Activated B cell treated with CpG ODN at 0.5 μM for 24 hours (primary cell): ENCODE measurements at regions not wholly inside any gene's neighbourhood (a gene's known extent, or its start where the extent isn't known, plus 50 kb on each side); places are given as distances from the start of the nearest gene placed in this dataset.

ENCODE experiments used
- ATAC-seq: fragments of 200-7000 bp; cut with Tn5 transposase; one replicate; pipeline ENCODE4 v1.10.0; 2021; ENCODE audit warnings: low read depth, mild to moderate bottlenecking, moderate library complexity
- CTCF ChIA-PET: fragments of 350-600 bp; sonication (Branson Sonifier 250); formaldehyde crosslinking; loops from one replicate; lab custom pipeline; 2021; ENCODE audit warnings: antibody characterized with exemption; lab: Charles Lee
- POLR2A ChIA-PET: fragments of 350-600 bp; sonication (Branson Sonifier 250); formaldehyde crosslinking; loops from one replicate; lab custom pipeline; 2021; ENCODE audit warnings: antibody characterized with exemption; lab: Charles Lee
- DNase-seq: peaks from one replicate; pipeline ENCODE4 v3.0.0; 2022
- H3K27ac Mint-ChIP-seq: one replicate; pipeline ENCODE4 v1.8.0; 2020; ENCODE audit warnings: mixed read lengths
- H3K27me3 Mint-ChIP-seq: one replicate; pipeline ENCODE4 v1.8.0; 2021; ENCODE audit warnings: mixed read lengths
- H3K36me3 Mint-ChIP-seq: one replicate; pipeline ENCODE4 v1.8.0; 2021; ENCODE audit warnings: low read depth, mixed read lengths
- H3K4me1 Mint-ChIP-seq: one replicate; pipeline ENCODE4 v1.8.0; 2021; ENCODE audit warnings: mixed read lengths
- H3K4me3 Mint-ChIP-seq: one replicate; pipeline ENCODE4 v1.8.0; 2020; ENCODE audit warnings: mild to moderate bottlenecking, mixed read lengths
- H3K9me3 Mint-ChIP-seq: one replicate; pipeline ENCODE4 v1.8.0; 2020; ENCODE audit warnings: mixed read lengths
- intact Hi-C: fragments of 100-400 bp; cut with micrococcal nuclease; formaldehyde crosslinking; loops from one replicate; pipeline ENCODE4 v1.15.1; 2024
- TF ChIP-seq, protein P1 (sequence below): fragments of 200-600 bp; IDR thresholded peaks from one replicate; pipeline ENCODE4 v1.8.0; 2022; ENCODE audit warnings: antibody characterized with exemption, mild to moderate bottlenecking

- no peak for ATAC-seq
- ChIA-PET CTCF (no interaction called here), POLR2A (no interaction called here)
- H3K36me3 Mint-ChIP-seq: no peaks in the 10 kb centered on the region
- TF ChIP-seq, protein P1, sequence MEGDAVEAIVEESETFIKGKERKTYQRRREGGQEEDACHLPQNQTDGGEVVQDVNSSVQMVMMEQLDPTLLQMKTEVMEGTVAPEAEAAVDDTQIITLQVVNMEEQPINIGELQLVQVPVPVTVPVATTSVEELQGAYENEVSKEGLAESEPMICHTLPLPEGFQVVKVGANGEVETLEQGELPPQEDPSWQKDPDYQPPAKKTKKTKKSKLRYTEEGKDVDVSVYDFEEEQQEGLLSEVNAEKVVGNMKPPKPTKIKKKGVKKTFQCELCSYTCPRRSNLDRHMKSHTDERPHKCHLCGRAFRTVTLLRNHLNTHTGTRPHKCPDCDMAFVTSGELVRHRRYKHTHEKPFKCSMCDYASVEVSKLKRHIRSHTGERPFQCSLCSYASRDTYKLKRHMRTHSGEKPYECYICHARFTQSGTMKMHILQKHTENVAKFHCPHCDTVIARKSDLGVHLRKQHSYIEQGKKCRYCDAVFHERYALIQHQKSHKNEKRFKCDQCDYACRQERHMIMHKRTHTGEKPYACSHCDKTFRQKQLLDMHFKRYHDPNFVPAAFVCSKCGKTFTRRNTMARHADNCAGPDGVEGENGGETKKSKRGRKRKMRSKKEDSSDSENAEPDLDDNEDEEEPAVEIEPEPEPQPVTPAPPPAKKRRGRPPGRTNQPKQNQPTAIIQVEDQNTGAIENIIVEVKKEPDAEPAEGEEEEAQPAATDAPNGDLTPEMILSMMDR: no peak
- no peaks in the 10 kb centered on the region for H3K27me3 Mint-ChIP-seq
- H3K27ac Mint-ChIP-seq: no peak overlapping the region
- intact Hi-C loops: no loop called here
- H3K4me1 Mint-ChIP-seq: no peaks in the 10 kb centered on the region
- H3K4me3 Mint-ChIP-seq: no peak overlapping the region
- no peak for DNase-seq
- H3K9me3 Mint-ChIP-seq: no peaks in the 10 kb centered on the region
Measured at GRCh38 chr21:19181604-19182140, 778.1 kb upstream of the TMPRSS15 start.

DNA sequence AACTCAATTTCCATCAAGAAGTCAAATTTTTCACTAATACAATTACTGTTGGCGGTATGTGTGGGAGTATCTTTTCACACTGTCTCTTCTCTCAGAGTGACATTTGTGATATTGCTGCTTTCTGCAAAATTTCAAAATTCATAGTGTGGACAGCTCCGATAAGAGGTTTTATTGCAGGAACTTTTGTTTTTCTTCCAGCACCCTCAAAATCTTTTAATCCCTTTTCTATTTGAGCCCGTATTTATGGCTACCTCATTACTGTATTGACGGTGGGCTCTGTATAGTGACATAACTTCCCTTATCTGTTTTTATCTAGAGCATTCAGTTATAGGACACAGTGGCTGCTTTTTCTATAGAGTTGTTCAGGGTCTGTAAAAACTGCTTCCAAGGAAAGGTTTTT, 794.4 kb upstream of the TMPRSS15 start:
- TF ChIP-seq, protein P1: no peak
- H3K36me3 Mint-ChIP-seq: no peaks in the 10 kb centered on the region
- peaks cover 8% of the 10 kb centered on the region for H3K9me3 Mint-ChIP-seq
- no peak overlapping the region for H3K27ac Mint-ChIP-seq
- intact Hi-C loops: no loop called here
- POLR2A ChIA-PET: no interaction called here
- DNase-seq (no peak), ATAC-seq (no peak)
- CTCF ChIA-PET: no interaction called here
- H3K4me3 Mint-ChIP-seq: no peak overlapping the region
- H3K27me3 Mint-ChIP-seq: no peaks in the 10 kb centered on the region
- H3K4me1 Mint-ChIP-seq: no peaks in the 10 kb centered on the region

GRCh38 chr21:19198801-19199200, 795.2 kb upstream of the TMPRSS15 start:
- POLR2A ChIA-PET: no interaction called here
- ATAC-seq (no peak), DNase-seq (no peak)
- Mint-ChIP-seq H3K9me3 (peaks cover 8% of the 10 kb centered on the region), H3K4me3 (no peak overlapping the region), H3K4me1 (no peaks in the 10 kb centered on the region), H3K27ac (no peak overlapping the region), H3K36me3 (no peaks in the 10 kb centered on the region), H3K27me3 (no peaks in the 10 kb centered on the region)
- TF ChIP-seq, protein P1: no peak
- CTCF ChIA-PET: no interaction called here
- intact Hi-C loops: no loop called here

DNA sequence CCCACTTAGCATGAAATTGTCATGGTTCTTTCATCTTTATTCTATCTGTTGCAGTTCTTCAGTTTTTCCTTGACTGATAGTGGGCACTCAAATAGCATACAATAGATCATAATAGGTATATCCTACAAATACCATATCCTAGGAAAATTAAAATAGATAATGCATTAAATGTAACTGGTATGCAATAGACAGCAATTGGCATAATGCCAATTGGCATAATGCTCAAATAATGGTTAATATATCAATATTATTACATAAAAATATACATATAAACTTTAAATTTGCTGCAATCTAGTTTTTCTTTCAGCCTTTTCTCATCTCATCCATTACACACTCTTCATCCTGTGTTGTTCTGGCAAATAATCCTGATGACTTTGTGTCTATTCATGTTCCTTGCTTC, 814.6 kb upstream of the TMPRSS15 start:
- no peak for DNase-seq
- H3K27ac Mint-ChIP-seq: no peak overlapping the region
- CTCF ChIA-PET: no interaction called here
- peaks cover 4% of the 10 kb centered on the region for H3K9me3 Mint-ChIP-seq
- no peaks in the 10 kb centered on the region for H3K4me1 Mint-ChIP-seq
- intact Hi-C loops: no loop called here
- H3K36me3 Mint-ChIP-seq: no peaks in the 10 kb centered on the region
- no peak overlapping the region for H3K4me3 Mint-ChIP-seq
- POLR2A ChIA-PET: no interaction called here
- TF ChIP-seq, protein P1: no peak
- ATAC-seq: no peak
- H3K27me3 Mint-ChIP-seq: no peaks in the 10 kb centered on the region

DNA sequence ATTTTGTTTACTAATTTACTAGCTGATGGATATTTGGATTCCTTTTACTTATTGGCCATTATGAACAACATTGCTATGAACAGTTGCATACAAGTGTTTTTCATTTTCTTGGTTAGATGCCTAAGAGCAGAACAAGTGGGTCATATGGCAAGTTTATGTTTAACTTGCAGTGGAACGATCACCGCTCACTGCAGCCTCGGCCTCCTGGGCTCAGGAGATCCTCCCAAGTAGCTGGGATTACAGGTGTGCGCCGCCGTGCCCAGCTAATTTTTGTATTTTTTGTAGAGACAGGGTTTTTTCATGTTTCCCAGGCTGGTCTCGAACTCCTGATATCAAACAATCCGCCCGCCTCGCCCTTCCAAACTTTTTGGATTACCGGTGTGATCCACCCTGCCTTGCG, 820.5 kb upstream of the TMPRSS15 start:
- Mint-ChIP-seq H3K4me3 (no peak overlapping the region), H3K4me1 (no peaks in the 10 kb centered on the region), H3K27me3 (no peaks in the 10 kb centered on the region), H3K27ac (no peak overlapping the region), H3K9me3 (peaks cover 6% of the 10 kb centered on the region), H3K36me3 (no peaks in the 10 kb centered on the region)
- ATAC-seq: no peak
- no peak for DNase-seq
- CTCF ChIA-PET: no interaction called here
- POLR2A ChIA-PET: no interaction called here
- intact Hi-C loops: no loop called here
- TF ChIP-seq, protein P1: no peak
